DOHH2 (cell line): ENCODE measurements at regions not wholly inside any gene's neighbourhood (a gene's known extent, or its start where the extent isn't known, plus 50 kb on each side); places are given as distances from the start of the nearest gene placed in this dataset.

Experiments
- H3F3A ChIP-seq: fragments of 200-600 bp; sonication (generic), shearing (Covaris generic); 2 replicates; pipeline ENCODE4 v1.6.0; 2016; ENCODE audit warnings: antibody characterized with exemption, mild to moderate bottlenecking; ENCODE audit not compliant: control insufficient read depth, insufficient read depth
- H3K27ac ChIP-seq: fragments of 200-600 bp; sonication (generic); 2 replicates; pipeline ENCODE4 v1.5.1; 2014; ENCODE audit warnings: low read depth, mild to moderate bottlenecking, low read length, moderate library complexity
- H3K27me3 ChIP-seq: fragments of 200-600 bp; sonication (generic); 2 replicates; pipeline ENCODE4 v1.6.1; 2014; ENCODE audit warnings: mild to moderate bottlenecking, low read length, mixed read lengths; ENCODE audit not compliant: control insufficient read depth
- H3K36me3 ChIP-seq: fragments of 200-600 bp; sonication (generic); 2 replicates; pipeline ENCODE4 v1.6.1; 2014; ENCODE audit warnings: mild to moderate bottlenecking, low read length, moderate library complexity, mixed read lengths; ENCODE audit not compliant: control insufficient read depth
- H3K4me1 ChIP-seq: fragments of 200-600 bp; sonication (generic); 2 replicates; pipeline ENCODE4 v1.6.1; 2014; ENCODE audit warnings: mild to moderate bottlenecking, low read length, mixed read lengths; ENCODE audit not compliant: control insufficient read depth
- H3K4me2 ChIP-seq: fragments of 200-600 bp; sonication (generic); 2 replicates; pipeline ENCODE4 v1.6.0; 2014; ENCODE audit warnings: mild to moderate bottlenecking, low read length, moderate library complexity
- H3K4me3 ChIP-seq: fragments of 200-600 bp; sonication (generic); 2 replicates; pipeline ENCODE4 v1.5.1; 2014; ENCODE audit warnings: mild to moderate bottlenecking, low read length, mixed read lengths
- H3K79me2 ChIP-seq: fragments of 200-600 bp; sonication (generic); 2 replicates; pipeline ENCODE4 v1.6.1; 2014; ENCODE audit warnings: mild to moderate bottlenecking, low read length, mixed read lengths; ENCODE audit not compliant: control insufficient read depth
- H3K9me2 ChIP-seq: fragments of 200-600 bp; sonication (generic); replicated peaks from 2 replicates; pipeline ENCODE4 v1.6.1; 2014; ENCODE audit warnings: mild to moderate bottlenecking, low read length, mixed read lengths; ENCODE audit not compliant: control insufficient read depth
- H3K9me3 ChIP-seq: fragments of 200-600 bp; sonication (generic); 2 replicates; pipeline ENCODE4 v1.6.1; 2014; ENCODE audit warnings: antibody characterized with exemption, low read length, mixed read lengths; ENCODE audit not compliant: control insufficient read depth, insufficient read depth
- H4K20me1 ChIP-seq: fragments of 200-600 bp; sonication (generic); 2 replicates; pipeline ENCODE4 v1.6.0; 2014; ENCODE audit warnings: low read depth, mild to moderate bottlenecking, antibody characterized with exemption, low read length, moderate library complexity; ENCODE audit not compliant: control insufficient read depth, insufficient read depth
- EZH2phosphoT487 ChIP-seq: fragments of 200-600 bp; sonication (generic); IDR thresholded peaks from 2 replicates; pipeline ENCODE4 v1.6.1; 2017; ENCODE audit warnings: borderline replicate concordance, mild to moderate bottlenecking, antibody characterized with exemption, low read length, moderate library complexity, mixed read lengths
- TF ChIP-seq, protein P1 (sequence below): fragments of 200-600 bp; sonication (generic); IDR thresholded peaks from one replicate; pipeline ENCODE4 v1.5.1; 2014; ENCODE audit warnings: antibody characterized with exemption, mild to moderate bottlenecking, low read depth, low read length; ENCODE audit not compliant: poor library complexity, severe bottlenecking

DNA sequence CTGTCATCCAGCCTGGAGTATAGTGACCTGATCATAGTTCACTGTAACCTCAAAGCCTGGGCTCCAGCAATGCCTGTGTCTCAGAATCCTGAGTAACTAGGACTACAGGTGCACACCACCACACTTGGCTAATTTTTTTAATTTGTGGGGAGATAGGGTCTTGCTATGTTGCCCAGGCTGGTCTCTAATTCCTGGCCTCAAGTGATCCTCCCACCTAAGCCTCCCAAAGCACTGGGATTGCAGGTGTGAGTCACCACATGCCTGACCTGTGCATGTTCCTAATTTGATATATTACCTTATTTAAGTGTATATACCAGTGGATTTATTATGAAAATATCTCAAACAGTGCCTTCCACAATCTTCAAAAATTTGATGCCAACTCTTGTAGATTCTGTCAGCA is 123.6 kb upstream of the XIRP2 start:
- Histone ChIP-seq H3K27me3 (no peaks in the 10 kb centered on the region), H3K4me2 (no peak overlapping the region), H3F3A (no peaks in the 10 kb centered on the region), H3K27ac (no peak overlapping the region), H3K4me3 (no peak overlapping the region), H3K79me2 (no peaks in the 10 kb centered on the region), H3K9me2 (no peaks in the 10 kb centered on the region; the same call in 1 of the 2 replicates), H3K9me3 (0 out of 2 replicates have a peak, but pooled peaks cover 4% of the 10 kb centered on the region), H3K36me3 (no peaks in the 10 kb centered on the region), H4K20me1 (no peaks in the 10 kb centered on the region), H3K4me1 (peaks cover 13% of the 10 kb centered on the region)
- TF ChIP-seq, protein P1, sequence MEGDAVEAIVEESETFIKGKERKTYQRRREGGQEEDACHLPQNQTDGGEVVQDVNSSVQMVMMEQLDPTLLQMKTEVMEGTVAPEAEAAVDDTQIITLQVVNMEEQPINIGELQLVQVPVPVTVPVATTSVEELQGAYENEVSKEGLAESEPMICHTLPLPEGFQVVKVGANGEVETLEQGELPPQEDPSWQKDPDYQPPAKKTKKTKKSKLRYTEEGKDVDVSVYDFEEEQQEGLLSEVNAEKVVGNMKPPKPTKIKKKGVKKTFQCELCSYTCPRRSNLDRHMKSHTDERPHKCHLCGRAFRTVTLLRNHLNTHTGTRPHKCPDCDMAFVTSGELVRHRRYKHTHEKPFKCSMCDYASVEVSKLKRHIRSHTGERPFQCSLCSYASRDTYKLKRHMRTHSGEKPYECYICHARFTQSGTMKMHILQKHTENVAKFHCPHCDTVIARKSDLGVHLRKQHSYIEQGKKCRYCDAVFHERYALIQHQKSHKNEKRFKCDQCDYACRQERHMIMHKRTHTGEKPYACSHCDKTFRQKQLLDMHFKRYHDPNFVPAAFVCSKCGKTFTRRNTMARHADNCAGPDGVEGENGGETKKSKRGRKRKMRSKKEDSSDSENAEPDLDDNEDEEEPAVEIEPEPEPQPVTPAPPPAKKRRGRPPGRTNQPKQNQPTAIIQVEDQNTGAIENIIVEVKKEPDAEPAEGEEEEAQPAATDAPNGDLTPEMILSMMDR: no peak
- no peak for TF ChIP-seq EZH2phosphoT487

DNA sequence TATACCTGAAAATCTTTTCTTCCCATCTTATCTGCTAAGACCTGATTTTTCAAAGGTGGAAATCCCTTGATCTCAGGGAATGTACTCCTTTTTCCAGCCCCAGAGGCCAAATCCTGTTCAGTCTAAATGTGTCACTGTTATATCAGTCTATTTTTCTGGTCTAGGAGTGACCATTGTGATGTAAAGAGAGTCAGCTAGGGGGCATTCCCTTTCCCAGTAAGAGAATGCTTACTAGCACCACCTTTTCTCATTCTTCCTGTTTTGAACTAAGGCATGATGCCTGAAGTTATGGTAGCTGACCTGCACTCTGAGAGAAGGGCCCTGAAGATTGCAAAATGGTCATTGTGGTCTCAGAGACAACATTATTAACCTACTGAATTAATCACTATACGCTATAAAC is 124.1 kb upstream of the XIRP2 start:
- H3K36me3 ChIP-seq: no peaks in the 10 kb centered on the region
- no peak overlapping the region for H3K4me2 ChIP-seq
- no peaks in the 10 kb centered on the region for H4K20me1 ChIP-seq
- H3K79me2 ChIP-seq: no peaks in the 10 kb centered on the region
- H3K4me1 ChIP-seq: peaks cover 13% of the 10 kb centered on the region
- no peaks in the 10 kb centered on the region; the same call in 1 of the 2 replicates for H3K9me2 ChIP-seq
- 0 out of 2 replicates have a peak, but pooled peaks cover 3% of the 10 kb centered on the region for H3K9me3 ChIP-seq
- H3K4me3 ChIP-seq: no peak overlapping the region
- H3K27me3 ChIP-seq: no peaks in the 10 kb centered on the region
- H3F3A ChIP-seq: no peaks in the 10 kb centered on the region
- H3K27ac ChIP-seq: no peak overlapping the region
- TF ChIP-seq, protein P1: no peak
- TF ChIP-seq EZH2phosphoT487: no peak

DNA sequence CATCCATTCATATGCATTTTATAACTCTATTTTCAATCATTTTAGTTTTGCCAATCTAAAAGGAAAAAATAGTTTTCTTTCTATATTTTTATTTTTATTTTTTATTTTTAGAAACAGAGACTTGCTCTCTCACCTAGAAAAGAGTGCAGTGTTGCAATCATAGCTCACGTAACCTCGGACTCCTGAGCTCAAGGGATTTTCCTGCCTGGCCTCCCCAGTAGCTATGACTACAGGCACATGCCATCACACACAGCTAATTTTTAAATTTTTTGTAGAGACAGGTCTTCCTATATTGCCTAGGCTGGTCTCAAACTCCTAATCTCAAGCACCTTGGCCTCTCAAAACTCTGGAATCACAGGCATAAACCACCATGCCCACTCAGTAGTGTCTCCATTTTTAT is 125.5 kb upstream of the XIRP2 start:
- no peak overlapping the region for H3K4me3 ChIP-seq
- no peaks in the 10 kb centered on the region for H3K79me2 ChIP-seq
- H3K4me1 ChIP-seq: no peaks in the 10 kb centered on the region
- no peaks in the 10 kb centered on the region for H3F3A ChIP-seq
- no peaks in the 10 kb centered on the region for H3K27me3 ChIP-seq
- H3K4me2 ChIP-seq: no peak overlapping the region
- no peak for TF ChIP-seq EZH2phosphoT487
- TF ChIP-seq, protein P1: no peak
- H3K36me3 ChIP-seq: no peaks in the 10 kb centered on the region
- H3K27ac ChIP-seq: no peak overlapping the region
- no peaks in the 10 kb centered on the region for H4K20me1 ChIP-seq
- no peaks in the 10 kb centered on the region for H3K9me3 ChIP-seq
- no peaks in the 10 kb centered on the region; the same call in 1 of the 2 replicates for H3K9me2 ChIP-seq

DNA sequence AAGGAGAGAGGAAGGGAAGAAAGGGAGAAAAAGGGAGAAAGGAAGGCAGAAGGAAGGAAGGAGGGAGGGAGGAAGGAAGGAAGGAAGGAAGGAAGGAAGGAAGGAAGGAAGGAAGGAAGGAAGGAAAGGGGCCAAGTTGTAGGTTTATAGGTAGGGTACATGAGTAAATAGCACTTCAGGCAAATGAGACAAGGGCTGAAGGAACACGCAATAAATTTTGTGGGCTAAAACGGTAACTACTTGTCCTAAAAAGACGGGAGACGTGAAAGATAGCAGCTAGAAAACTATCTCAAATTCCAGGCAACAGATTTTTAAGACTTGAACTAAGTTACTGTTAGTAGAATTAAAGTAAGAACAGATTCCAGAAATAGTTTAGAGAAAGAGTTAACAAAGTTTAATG is 129.3 kb upstream of the XIRP2 start:
- TF ChIP-seq, protein P1: no peak
- no peak for TF ChIP-seq EZH2phosphoT487
- Histone ChIP-seq H3K4me1 (no peaks in the 10 kb centered on the region), H3K4me2 (no peak overlapping the region), H3K27ac (no peak overlapping the region), H4K20me1 (no peaks in the 10 kb centered on the region), H3K9me2 (no peaks in the 10 kb centered on the region), H3K36me3 (no peaks in the 10 kb centered on the region), H3F3A (no peaks in the 10 kb centered on the region), H3K4me3 (no peak overlapping the region), H3K79me2 (no peaks in the 10 kb centered on the region), H3K9me3 (no peaks in the 10 kb centered on the region), H3K27me3 (no peaks in the 10 kb centered on the region)
